Stimulated activated CD4-positive, alpha-beta T cell treated with anti-CD3 and anti-CD28 coated beads, Interleukin-15, amount 100 ng/mL, for 1 hour (primary cell): ENCODE measurements at regions not wholly inside any gene's neighbourhood (a gene's known extent, or its start where the extent isn't known, plus 50 kb on each side); places are given as distances from the start of the nearest gene placed in this dataset.

Experiments used
- DNase-seq, 2 donors: peaks; one replicate each; pipeline ENCODE4 v3.0.0-alpha.2; 2020; ENCODE audit warnings: low read depth in 1 of 2, low spot score in 1 of 2

DNA sequence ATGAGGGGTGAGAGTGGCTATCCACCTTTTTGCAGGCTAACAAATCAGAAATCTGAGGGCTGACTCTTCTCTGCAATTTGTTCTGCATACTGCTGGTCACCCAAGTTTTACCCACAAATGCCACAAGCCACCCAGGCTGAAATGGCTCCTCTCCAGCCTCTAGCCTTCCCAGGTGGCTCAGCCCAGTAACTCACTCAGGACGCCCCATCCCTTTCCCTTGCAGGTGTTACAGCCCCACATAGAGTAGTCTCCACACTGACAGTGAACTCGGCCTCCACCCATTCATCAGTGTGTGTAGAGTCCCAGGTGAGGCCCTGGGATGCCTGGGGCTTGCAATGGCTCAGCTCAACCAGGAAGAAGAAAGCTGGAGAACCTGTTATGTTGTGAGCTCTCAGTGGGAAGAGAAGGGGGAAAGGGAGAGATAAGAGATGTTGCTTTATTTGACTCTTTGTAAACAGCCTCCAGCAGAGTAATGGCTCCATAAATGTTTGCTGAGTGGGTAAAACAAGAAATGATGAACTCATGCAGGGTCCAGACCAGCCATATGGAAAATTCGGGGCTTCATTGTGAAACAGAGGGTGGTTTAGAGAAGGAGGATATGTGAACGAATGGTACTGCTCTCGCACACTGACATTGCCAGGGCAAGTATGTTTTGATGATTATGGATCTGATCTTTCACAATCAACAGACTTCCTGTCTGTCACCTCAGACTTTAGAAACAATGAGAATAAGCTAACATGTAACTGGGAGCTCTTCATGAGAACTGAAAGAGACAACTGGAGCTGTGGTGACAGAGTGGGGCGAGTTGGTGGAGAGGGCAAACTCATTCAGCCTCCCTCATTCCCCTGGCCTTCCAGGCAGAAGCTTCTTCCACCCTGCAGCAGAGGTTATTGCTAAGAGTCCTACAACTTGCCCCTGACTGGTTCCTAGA is 74.2 kb upstream of the RFC3 start:
- no peak for DNase-seq

DNA sequence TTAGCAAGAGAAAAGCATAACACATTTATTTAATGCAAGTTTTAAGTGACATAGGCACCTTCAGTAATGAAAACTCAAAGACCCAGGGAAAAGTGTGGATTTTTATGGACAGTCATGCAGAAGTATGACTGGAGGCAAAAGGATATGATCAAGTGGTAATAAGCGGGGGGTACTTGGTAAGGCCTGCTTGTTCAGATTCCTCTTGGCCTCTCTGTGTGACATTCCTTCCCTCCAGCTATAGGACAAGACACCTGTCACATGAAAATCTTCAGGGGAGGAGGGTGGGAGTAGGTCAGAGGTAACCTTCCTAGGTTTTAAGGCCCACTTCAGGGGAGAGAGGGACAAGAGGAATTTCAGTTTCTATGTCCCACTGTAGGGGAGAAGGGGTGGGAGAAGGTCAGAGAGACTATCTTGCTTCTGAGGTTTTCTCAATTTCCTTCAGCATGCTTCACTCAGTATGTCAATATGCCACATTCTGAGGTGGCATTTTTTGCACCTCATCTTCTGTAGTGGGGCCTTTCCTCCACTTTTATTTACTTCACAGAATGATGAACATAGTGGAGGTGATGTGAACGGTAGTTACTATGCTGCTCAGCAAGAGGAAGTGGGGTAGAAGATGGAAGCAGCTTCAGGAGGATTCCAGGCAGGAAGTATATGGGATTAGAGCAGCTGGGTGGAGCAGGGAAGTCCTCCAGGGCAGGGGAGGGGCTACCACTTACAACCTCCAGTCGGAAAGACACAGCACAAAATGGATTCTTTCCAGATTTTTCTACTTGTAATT is 73.2 kb upstream of the RFC3 start:
- DNase-seq, result no peak

DNA sequence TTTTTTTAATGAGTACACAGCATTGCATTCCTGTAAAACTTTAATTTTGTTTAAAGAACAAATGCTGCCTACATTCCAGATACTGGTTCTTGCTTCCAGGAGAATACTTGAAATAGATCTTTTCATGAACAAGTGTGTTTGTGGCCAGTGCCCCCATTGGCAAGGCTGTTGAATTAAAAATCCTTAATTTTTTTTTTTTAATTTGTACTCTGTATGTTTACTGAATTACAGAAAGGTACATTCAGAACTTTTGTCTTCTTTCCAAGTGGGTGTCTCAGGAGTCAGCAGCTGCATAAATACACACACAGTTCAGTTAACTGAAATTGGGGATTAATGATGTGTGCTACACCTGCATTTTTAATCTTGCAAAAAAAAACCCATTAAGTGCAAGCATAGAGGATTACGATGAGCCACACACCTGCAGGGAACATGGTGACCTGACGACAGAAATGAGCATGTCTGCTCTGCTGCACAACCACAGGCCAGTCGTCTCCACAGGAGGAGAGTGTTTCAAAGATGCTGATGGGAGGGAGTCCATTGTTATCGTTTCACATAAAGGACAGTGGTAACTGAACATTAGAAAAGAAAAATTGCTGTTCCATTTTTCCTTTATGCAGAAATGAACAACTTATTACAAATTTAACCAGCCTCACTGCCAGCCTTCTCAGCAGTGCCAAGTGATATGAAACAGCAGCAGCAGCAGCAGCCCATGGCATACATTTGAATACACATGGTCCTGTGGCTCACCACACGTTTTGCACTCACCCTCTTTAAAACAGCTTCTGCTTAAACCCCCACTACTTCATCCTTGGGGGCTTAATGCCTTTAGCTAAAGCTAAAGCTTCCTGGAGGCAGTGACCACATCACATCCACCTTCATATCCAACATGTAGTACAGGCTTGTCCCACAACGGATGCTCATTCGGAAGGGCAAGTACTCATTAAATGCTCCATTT is 72.3 kb upstream of the RFC3 start:
- DNase-seq, result no peak

DNA sequence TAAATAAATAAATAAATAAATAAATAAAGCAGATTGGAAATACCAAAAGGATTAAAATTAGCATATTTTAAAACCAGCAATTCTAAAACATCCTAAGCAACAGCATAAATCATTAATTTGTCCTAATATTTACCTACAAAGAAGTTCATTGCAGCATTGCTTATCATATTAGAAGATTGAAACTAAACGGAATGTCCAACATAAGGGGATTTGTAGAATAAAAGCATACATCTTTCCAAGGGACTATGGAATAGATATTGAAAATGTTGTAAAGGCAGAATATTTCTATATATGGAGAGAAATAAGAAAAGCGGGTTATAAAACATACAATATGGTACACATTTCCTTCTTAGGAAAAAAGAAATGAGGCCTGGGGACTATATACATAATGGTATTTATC is 71.1 kb upstream of the RFC3 start:
- DNase-seq, result no peak

DNA sequence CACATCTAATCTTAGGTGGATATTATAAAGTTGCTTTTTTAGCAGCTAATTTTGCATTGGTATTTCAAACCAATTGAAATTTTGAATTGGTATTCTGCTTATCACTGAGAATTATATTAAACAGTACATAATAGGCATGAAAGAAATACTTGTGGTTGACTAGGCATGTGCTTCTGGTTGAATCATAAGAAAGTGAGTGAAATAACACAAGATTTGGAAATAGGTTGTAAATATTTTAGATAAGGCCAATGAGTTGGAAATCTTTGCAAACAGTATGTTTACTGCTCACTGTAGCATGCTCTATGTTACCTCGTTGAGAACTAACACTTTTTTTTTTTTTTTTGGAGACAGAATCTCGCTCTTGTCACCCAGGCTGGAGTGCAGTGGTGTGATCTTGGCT is 66.8 kb upstream of the RFC3 start:
- DNase-seq, result no peak

DNA sequence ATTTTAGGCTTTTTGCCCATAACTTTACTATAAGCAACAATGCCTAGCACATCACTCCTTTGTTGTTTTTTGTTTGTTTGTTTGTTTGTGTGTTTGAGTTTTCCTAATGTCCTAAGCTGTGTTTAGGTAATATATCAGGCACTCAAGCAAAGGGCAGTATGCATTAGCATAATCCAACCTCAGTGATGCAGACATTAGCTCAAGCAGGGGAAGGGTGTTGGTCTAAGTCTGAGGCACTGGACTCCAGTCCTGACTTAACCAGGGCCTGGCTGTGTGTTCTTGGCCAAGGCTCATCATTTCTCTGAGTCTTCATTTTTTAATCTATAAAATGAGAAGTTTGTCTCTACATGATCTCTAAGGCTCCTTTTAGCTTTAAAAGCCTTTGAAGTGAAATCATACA is 65.9 kb upstream of the RFC3 start:
- DNase-seq, result no peak

DNA sequence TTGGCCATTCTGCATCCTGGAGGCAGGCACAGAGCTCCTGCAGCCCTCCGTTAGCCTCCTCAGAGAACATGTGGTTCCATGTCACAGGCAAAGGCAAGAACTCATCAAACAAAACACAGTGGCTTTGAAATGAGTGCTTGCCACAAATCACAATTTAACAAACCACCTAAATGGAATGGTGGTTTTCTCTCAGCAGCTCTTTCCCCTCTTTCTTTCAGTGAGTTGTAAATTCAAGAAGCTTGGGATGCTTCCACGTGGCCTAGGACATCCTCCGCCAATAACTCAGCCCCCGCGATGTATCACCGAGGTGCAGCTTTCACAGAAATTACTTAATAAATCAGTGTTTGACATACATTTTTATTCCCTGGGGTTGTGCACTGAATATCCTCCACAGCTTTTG is 65.4 kb upstream of the RFC3 start:
- no peak for DNase-seq

DNA sequence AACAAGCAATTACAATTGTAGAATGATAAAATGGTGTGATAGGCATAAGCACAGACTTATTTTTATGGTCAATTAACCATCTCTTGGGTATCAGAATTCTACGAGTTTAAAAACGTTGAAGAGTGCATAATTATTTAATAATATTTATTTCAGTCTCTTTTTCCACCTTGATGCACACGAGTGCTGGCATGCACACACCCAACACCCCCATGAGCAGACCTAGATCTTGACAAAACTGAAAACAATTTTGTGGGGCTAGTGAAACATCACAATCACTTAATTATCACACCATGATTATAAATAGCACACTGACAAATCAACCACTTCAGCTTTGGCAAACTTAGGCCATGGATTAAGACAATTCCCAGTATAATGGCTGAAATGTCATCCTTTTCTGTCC is 61.0 kb upstream of the RFC3 start:
- DNase-seq, result no peak

DNA sequence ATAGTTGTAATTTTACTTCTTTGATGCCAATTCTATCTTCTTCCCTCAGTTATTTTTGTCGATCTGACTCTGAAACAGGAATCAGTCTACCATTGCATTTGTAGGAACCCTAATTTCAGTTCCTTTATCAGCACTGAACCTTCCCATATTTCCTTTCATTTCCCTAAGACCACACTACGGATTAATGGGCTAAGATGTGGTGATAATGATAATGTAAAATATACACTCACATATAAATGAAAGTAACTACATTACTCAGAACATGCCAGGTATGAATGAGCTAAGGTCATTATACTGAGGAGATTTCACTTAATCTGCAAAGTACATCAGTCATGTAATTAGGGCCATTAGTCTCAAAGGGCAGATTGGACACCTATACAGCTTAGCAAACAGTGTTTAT is 60.2 kb upstream of the RFC3 start:
- DNase-seq, result no peak

DNA sequence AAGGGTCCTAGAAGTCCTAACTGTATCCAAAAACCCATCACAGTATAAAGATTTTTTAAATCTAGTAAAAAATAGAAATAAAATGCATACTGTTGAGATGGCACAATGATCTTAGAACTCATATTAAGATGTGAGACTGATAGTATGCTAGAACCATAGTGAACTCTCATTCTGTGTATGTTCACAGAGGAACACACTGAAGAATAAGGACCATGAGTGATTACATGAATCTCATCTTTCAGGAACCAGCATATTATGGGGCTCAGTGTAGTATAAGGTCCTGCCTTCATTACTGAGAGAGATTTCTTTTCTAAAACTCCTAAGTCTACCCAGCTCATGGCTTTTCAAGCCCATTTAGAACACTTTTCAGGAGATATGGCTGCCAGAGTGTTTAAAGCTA is 59.8 kb upstream of the RFC3 start:
- no peak for DNase-seq

DNA sequence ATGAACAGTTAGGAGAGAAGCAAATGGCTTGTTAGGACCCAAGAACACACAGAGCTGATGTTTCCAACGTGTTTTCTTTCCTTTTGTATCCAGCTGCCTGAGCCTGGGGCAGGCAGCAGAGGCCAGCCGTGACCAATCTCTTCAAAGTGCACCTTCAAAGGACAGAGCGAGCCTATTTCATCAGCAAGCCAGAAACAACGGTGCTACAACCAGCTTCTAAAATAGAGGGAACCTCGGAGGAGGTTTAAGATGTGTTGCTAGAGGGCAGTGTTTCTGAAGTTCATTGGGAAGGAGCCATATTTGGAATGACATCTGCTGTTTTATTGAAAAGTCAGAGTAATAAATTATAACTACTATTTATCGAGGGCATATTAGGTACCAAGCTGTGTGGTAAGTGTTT is 56.2 kb upstream of the RFC3 start:
- no peak for DNase-seq

DNA sequence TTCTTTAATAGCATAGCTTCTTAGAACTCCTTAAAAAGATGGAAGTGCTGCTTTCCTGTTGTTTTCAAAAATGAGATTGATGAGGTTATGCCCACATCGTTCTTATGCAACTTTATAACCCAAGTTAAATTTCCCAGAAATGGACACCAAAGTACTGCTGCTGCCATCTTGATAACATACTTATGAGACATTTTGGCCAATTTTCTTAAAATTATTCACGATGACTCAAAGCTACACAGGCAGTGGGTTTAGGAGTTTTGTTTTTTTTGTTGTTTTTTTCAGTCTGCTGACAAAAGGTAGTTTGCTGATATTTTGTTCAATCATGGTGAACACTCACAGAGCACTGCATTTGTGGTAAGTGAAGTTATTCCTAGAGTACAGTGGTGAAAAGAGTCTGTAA is 54.9 kb upstream of the RFC3 start:
- DNase-seq, result no peak

DNA sequence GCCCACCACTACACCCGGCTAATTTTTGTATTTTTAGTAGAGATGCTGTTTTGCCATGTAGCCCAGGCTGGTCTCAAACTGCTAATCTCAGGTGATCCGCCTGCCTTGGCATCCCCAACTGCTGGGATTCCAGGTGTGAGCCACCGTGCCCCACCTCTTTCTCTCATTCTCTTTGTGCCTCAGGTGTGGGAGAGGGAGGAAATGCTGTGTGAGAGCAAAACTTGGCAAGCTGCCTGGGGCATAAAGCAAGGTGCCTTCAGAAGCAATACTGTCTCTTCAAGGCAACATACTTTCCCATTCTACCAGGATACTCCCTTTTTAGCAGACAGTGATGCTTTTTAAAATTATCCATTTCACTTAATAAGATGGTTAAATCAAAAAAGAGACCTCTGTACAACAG is 53.2 kb upstream of the RFC3 start:
- no peak for DNase-seq

DNA sequence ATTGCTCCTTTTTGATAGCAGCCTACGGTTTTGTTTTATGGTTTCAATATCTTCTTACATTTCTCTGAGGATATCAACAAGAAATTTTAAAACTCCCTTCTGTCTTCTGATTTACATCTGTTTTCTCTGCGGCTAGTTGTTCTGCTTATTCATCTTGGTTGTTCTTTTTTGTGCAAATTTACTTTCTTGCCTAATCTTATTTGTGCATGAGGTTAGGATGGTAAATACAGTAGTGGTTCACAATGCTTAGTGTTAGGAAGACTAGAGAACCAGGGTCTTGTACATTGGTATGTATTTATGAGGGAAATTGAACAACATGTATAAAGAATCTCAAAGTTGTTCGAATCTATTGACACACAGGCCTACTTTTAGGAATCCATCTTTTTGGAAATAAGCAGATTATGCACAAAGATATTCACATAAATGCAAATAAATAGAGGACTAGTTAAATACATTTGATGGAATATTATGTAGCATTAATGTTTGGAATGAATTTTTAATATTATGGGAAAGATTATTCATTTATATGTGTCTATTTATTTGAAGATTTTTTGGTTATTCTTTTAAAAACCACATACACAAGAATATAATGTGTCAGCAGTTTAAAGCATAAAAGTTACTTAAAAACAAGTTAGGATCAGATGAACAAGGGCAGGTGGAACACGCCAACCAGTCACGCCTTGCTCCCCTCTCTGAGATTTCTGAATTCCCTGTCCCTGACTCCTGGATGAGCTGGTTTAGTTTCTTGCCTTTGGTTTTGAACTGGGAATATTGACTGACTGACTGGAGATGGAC is 51.4 kb upstream of the RFC3 start:
- no peak for DNase-seq

DNA sequence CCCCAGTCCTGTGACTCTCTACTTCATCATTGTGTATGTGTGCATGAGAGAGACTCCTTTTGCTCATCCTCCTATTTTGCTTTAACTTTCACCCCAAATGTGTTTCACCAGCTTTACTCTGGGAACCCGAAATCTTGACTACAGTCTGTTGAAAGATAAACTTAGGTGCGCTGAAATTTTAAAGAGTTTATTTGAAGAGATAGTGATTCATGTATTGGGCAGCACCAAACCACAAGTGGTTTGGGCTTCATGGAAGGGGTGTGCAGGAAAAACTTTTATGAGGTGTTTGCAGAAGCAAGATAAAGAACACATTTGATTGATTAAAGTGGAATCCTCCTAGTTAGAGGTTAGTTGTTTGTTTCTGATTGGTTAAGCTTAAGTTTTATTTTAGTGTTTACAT is 50.8 kb upstream of the RFC3 start:
- no peak for DNase-seq
